NCI-H510A treated with DMSO at 0.1 percent for 48 hours (cell line): ENCODE measurements at regions not wholly inside any gene's neighbourhood (a gene's known extent, or its start where the extent isn't known, plus 50 kb on each side); places are given as distances from the start of the nearest gene placed in this dataset.
"Not testable (repeated sequence)": the region's sequence is repeated elsewhere in the genome, so short reads cannot be mapped to it uniquely, and the experiment has no call there.

ENCODE experiments used
- DNase-seq: peaks from one replicate; lab custom pipeline; 2025; lab: John Stamatoyannopoulos, UW

GRCh38 chr10:62661143-62661542 is 143.4 kb upstream of the ADO start:
- DNase-seq = no peak

DNA sequence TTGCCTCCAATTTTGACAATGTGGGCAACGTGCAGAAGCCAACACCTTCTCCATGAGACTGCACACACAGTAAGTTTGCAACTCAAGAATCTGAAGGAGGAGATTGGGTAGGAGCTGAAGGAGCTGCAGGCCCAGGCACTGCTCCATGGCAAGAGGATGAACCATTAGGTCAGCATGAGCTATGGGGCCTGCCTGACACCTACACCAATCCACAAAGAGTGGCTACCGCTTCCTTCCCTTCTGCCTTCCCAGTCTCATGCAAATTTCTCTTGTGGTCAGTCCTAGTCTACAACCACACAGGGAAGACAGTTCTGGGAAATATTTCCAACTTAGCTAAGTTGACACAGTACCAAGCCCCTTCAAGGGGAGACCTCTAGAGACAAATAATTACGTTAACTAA is 142.0 kb upstream of the ADO start:
- no peak for DNase-seq

DNA sequence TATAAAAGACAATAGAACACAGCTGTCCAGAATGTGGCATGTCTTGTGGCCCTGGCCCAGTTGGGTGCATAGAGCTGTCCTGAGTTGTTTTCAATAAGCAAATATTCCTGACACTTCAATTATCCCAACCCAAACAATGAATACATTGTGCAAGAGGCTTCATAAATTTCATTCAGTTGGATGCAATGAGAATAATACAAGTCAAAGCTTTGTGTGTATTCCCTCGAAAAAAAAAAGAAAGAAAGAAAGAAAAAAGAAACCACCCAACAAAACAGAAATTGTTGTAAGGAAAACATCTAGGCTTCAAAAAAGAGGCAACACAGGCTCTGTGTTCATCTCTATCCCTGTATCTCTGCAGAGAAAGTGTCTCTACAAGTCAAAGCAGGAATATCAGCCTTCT is 138.7 kb upstream of the ADO start:
- no peak for DNase-seq

- no peak for DNase-seq
These were observed 138.2 kb upstream of the ADO start for GRCh38 chr10:62666275-62666674.

GRCh38 chr10:62669341-62669740 is 135.2 kb upstream of the ADO start:
- DNase-seq = no peak

GRCh38 chr10:62671104-62671503 is 133.4 kb upstream of the ADO start:
- no peak for DNase-seq

GRCh38 chr10:62681211-62681940 is 123.1 kb upstream of the ADO start:
- no peak for DNase-seq

DNA sequence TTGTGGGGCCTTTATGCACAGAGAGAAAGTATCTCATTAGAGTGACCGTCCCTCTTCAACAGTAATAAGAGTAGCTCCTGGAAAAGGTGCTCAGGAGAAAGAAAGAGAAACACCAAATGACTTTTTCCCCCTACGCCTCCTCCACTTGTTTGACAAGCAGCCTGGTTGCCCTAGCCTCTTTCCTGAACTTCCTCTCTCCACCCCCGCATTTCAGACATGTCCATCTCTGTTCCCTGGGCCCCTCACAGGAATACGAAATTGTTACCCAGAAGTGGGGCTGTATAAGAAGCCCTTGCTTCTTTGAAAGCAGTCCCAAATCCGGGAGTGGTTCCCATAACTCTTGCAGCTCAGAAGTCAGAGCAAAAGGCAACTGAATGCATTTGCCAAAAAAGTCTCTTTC is 119.6 kb upstream of the ADO start:
- no peak for DNase-seq

- DNase-seq = no peak
These were observed 117.2 kb upstream of the ADO start for GRCh38 chr10:62687230-62687748.

DNA sequence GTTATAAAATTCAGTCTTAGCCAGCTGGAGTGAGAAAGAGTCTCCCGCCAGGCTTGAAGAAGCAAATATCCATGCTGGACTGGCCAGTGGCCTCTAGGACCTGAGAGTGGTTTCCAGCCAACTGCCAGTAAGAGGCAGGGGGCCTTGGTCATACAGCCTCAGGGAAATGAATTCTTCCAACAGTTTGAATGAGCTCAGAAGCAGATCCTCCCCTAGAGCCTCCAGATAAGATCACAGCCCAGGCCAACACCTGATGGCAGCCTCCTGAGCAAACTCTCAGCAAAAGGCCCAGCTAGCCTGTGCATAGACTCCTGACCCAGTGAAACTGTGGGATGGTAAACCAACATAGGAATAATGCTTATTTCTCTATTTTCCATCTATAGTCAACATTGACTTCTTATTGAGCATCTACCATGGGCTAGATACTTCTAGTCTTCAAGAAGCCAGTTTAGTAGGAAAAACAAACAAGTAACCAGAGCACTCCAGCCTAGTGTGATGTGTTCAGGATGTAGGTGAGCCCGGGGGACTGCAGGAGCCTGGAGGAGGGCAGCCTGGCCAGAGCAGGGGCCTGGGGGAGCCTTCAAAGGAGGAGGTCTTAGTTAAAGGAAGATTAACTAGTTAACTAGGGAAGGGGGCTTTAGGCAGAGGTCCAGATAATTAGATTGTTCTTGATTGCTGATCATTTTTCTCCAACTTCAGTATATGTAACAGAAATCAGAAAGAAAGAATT is 115.4 kb upstream of the ADO start:
- no peak for DNase-seq

- DNase-seq = no peak
These were observed 114.8 kb upstream of the ADO start for GRCh38 chr10:62689712-62690111.

- no peak for DNase-seq
These were observed 113.8 kb upstream of the ADO start for GRCh38 chr10:62690703-62691102.

- DNase-seq = no peak
These were observed 113.2 kb upstream of the ADO start for GRCh38 chr10:62691336-62691735.

GRCh38 chr10:62692085-62692484 is 112.4 kb upstream of the ADO start:
- DNase-seq = no peak

- DNase-seq = no peak
These were observed 111.2 kb upstream of the ADO start for GRCh38 chr10:62693306-62693705.

DNA sequence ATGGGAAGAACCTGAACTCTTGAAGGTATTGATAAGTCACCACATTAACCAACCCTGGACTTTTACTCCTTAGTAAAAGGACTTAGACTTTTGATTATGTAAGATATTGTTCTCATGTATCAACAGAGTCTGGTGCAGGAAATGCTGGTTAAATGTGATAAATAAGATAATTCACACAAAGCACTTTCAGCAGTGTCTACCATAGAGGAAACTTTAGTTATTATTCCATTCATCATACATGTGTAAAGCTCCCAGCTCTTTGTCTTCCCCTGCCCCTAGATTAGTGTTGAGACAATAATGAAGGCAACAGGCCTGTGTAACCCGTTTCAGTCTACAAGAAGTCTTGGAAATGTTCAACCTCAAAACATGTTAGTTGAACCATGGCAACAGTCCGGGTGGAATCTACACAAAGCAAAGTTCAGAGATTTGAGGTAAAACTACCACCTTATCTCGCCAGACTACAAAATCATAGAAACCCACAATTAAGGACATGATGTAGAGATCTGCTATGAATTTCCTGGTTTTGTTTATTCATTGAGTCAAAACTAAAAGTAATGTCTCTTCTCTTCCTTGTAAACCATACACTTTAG is 109.9 kb upstream of the ADO start:
- no peak for DNase-seq

DNA sequence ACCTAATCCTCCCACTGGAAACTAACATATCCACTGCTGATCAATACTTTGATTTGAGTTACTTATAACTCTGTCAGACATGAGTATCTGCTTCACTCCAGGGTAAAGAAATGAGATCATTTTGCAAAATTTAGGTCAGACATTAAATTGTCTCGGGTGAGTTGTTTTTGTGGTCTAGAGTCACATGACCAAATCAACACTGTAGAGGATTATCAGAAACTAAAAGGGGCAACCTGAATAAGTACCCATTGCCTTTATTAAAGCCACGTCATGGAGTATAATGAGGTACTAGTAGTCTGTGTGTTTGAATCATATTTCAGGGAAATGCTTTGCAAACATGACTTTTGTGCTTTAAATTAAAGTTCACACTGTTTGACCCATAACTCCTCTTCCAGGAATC is 107.7 kb upstream of the ADO start:
- no peak for DNase-seq

DNA sequence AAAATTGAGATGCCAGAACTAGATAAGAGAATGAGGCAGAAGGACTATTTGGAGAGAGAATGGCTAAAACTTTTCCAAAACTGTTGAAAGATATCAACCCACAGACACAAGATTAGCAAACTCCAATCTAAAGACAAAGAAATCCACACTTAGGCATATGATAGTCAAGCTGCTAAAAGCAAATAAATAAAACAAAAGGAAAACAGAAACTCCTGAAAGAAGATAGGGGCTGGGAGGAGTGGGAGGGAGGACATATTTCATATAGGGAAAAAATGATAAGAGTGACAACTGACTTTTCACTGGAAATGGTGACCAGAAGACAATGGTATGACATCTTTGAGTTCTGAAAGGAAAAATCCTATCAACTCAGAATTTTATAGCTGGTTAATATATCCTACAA is 105.4 kb upstream of the ADO start:
- no peak for DNase-seq

DNA sequence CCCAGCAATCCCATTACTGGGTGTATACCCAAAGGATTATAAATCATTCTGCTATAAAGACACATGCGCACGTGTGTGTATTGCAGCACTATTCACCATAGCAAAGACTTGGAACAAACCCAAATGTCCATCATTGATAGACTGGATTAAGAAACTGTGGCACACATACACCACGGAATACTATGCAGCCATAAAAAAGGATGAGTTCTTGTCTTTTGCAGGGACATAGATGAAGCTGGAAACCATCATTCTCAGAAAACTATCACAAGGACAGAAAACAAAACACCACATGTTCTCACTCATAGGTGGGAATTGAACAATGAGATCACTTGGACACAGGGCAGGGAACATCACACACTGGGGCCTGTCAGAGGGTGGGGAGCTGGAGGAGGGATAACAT is 100.4 kb upstream of the ADO start:
- DNase-seq = not testable (repeated sequence)

DNA sequence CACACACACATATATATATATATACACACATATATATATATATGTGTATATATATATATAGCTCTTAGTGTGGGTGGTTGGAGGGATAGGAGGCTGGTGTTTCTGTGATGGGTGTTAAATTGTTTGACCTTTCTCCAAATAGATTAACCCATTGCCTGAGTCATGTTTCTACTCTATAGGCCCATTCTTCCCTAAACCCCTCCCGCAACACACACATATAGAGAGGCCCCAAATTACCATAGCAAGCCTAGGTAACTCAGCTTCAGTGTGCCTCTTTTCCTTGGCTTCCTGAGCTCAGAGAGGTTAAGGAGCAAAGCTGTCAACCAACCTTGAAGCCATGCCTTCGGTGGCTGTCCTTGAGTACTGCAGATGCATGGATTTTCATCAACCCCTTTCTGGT is 98.7 kb upstream of the ADO start:
- DNase-seq = no peak

- no peak for DNase-seq
These were observed 96.7 kb upstream of the ADO start for GRCh38 chr10:62707810-62708209.

DNA sequence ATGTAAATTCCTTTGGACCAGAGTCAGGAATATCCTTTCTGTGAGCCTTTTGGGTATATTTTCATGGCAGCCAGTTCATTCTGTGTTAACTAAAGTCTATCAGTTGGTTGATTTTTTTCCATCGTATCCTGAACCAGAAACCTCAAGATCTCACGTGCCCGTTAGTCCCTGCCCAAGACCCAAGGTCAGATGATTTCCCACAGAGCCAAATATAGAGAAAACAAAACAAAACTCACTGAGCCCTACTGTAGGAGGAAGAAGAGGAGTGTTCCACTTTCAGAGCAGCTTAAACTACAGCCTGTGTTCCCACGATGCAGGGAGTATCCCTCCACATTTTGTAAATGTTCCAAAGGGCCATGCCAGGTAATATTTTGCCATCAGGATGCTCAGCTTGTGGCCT is 96.0 kb upstream of the ADO start:
- DNase-seq = no peak

DNA sequence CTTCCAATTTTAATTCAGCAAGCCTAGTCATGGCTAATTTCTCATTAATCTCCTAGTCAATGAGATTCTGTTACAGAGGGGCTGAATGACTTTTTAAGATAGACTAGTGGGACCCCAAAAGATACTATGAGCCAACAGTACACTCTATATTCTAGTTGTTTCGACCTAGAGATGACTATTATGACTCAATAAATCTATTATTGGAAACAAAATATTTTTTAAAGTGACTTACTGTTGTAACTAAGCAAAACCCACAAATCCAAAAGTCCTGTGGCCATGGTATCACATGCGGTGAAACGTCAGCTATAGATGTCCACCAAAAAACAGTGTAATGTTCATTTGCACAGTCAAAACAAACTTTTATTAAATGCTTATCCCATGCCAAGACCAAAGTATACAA is 95.3 kb upstream of the ADO start:
- DNase-seq = no peak
